Effector CD8-positive, alpha-beta T cell (primary cell): ENCODE measurements at regions not wholly inside any gene's neighbourhood (a gene's known extent, or its start where the extent isn't known, plus 50 kb on each side); places are given as distances from the start of the nearest gene placed in this dataset.

ENCODE experiments used
- DNase-seq: peaks from one replicate; lab custom pipeline; 2025; lab: John Stamatoyannopoulos, UW

DNA sequence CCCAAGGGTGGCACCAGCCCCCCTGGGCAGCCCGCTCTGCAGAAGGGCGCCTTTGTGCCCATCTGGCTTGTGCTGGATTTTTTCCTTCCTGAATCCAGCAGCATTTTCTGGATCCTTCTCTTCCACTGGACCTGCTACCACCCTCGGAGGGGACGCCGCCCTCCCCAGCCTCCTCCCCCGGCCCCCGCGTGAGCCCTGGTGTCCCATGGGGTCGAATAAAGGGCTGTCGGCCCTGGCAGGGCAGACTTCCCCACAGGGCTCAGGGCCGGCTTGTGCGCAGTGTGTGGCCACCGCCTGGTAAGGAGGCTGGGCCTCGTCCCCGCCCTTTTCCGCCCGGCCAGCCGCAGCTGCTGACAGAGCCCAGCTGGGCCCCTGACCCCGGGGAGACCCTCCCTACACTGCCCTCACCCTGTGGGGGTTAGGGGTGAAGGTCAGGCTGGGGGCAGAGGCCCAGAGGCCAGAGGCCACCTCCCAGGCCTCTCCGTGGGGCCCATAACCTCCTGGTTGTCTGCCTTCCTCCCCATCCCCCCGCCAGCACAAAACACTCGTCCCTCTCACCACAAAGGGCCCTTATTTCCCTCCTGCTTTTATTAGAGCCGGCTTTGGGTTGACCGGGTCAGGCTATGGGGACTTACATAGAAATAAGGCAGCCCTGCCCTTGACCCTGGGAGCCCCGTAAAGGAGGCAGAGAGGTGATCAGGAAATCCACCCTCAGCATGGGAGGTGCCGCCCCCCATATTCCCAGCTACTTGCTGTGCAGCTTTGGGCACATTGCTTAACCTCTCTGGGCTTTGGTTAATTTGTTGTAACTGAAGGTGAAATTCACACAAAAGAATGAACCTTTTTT, 179.3 kb upstream of the CIBAR2 start:
- DNase-seq = no peak

DNA sequence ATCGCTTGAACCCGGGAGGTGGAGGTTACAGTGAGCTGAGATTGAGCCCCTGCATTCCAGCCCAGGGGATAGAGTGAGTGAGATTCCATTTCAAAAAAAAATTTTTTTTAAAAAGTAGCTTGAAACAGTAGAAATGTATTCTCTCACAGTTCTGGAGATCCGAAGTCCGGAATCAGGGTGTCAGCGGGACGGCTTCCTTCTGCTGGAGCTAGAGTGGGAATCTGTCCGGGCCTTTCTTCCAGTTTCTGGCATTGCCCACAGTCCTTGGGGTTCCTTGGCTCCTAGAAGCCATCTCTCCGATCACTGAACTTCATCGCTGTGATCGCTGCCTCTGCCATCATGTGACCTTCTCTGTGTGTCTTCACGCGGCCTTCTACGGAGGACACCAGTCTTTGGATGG, 181.2 kb upstream of the CIBAR2 start:
- DNase-seq = no peak

DNA sequence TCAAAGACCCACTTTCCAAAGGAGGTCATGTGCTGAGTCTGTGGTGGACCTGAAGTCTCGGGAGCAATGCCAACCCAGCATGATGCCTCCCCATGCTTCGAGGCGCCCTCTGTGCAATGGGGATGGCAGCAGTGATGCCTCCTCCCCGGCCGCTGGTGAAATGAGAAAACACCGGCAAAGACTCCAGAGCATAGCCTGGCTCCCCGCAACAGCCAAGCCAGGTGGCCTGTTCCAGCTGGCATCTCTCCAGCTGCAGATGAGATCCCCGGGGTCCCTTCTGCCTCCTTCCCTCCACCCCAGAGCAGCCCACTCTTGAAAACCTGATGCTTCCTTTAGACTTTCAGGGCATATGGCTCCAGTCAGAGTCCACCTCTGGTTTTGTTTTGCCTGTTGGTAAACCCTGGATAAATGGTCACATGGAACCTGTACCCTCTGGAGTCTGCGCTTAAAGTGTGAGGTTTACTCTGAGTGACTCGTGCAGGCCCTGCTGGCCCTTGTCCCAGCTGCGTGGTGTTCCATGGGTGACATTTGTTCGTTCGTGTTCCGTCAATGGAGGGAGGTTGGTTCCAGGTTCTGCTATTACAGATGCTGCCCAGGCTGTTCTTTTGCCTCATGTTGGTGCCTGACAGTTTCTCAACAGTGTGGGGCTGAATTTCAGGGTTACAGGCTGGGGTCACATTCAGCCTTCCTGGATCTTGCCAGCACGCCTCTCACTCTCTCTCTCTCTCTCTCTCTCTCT, 181.8 kb upstream of the CIBAR2 start:
- no peak for DNase-seq

DNA sequence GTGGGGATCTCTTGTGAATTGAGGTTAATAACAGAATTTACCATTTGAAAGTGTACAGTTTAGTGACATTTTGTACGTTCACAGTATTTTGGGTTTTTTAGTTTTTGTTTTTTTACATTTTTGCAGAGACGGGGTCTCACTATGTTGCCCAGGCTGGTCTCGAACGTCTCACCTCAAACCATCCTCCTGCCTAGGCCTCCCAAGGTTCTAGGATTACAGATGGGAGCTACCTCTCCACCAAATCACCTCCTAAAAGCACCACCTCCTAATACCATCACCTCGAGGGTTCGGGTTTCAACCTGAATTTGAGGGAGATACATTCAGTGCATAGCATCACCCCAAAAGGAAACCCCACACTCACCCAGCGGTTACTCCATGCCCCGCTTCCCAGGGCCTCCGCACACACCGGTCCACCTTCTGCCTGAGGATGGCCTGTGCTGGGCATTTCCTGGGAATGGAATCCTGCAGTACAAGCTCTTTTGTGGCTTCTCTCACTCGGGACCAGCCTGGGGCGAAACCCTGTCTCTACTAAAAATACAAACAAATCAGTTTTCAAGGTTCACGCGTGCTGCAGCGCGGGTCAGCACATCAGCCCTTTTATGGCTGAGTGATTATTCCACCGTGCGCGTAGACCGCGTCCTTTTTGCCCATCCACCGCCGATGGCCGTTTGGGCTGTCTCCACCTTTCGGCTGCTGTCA, 182.7 kb upstream of the CIBAR2 start:
- DNase-seq = no peak

DNA sequence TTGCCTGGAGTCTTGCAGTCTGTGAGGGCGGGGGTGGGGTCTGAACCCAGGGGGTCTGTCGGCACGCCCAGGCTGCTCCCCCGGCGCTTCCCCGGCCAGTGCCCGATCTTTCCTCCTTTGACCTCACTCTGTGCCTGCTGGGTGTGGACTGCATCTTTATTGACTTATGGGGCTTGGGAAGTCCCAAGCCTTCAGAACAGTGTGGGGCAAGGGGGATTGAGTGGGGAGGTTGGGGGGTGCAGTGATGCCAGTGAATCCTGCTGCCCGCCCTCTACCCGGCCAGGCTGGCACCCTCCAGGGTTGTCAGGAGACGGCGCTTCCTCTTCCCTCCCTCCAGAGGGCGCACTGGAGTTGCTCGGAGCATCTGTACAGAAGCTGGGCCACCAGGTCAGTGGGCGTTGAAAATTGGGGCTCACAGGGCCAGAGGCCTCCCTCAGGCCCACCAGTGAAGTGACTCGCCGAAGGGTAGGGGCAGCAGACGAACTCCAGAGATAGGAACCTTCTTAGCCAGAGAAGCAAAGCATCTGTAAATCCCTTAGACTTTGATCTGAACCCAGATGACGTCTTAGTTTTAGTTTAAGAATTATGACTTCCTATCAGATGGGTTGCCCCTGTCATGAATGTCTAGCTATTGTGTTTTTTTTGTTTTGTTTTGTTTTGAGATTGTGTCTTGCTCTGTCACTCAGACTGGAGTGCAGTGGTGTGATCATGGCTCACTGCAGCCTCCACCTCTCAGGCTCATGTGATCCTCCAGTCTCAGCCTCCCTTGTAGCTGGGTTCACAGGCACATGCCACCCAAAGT, 184.8 kb upstream of the CIBAR2 start:
- peak; percentile 46 for DNase-seq

DNA sequence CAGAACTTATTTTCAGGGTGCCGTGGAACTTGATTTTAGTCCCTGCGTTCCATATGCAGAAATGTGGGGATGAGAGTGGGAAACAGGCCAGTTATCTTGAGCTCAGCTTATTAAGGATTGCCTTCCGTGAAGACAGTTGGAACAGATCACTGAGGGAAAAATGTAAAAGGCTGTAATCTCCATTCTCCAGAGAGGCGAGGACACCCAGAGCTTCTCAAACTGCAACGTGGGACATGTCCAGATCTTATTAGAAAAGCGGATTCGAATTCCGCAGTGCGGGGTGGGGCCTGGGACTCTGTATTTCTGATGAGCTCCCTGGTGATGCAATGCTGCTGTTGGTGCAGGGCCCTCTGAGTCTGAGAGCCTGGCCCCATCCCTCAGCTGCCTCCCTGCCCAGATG, 185.6 kb upstream of the CIBAR2 start:
- no peak for DNase-seq

DNA sequence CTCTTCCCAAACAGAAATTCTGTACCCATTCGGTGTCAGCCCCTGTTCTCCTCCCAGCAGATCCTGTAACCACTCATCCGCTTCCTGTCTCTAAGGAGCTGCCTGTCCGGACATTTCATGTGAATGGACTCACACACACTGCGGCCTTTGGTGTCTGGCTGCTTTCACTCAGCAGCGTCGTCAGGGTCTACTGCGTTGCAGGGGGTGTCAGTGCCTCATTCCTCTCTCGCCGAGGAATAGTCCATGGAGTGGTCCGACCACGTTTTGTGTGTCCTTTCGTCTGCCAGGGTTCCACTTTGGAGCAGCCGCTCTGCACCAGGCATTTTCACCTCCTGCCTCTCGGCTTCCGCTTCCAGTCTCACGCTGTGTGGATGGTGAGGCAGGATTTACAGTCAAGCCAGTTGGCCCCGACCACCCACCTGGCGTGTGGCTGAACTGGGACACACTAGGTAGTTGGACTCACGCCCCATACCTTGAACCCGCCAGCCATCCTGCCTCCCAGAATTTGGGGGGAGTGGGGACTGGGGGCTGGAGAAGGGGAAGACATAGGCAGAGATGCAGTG, 188.2 kb upstream of the CIBAR2 start:
- no peak for DNase-seq

DNA sequence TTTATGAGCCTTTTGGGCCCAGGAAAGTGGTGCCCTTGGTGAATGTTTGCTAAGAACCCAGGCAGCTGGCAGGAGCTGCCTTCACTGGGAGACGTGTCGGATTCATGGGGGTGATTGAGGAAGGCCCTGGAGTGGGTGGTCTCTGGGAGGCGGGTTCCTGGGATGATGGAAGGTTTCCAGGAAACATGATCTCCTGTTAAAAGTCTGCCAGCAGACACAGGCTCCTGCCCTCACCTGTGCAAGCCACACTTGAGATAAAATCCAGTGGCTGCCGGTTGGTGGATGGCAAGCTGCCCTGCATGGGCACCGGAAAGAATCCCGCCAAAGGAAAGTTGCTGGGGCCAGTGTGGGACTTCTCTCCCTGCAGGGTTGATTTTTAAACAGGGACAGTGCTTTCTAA, 189.0 kb upstream of the CIBAR2 start:
- no peak for DNase-seq

DNA sequence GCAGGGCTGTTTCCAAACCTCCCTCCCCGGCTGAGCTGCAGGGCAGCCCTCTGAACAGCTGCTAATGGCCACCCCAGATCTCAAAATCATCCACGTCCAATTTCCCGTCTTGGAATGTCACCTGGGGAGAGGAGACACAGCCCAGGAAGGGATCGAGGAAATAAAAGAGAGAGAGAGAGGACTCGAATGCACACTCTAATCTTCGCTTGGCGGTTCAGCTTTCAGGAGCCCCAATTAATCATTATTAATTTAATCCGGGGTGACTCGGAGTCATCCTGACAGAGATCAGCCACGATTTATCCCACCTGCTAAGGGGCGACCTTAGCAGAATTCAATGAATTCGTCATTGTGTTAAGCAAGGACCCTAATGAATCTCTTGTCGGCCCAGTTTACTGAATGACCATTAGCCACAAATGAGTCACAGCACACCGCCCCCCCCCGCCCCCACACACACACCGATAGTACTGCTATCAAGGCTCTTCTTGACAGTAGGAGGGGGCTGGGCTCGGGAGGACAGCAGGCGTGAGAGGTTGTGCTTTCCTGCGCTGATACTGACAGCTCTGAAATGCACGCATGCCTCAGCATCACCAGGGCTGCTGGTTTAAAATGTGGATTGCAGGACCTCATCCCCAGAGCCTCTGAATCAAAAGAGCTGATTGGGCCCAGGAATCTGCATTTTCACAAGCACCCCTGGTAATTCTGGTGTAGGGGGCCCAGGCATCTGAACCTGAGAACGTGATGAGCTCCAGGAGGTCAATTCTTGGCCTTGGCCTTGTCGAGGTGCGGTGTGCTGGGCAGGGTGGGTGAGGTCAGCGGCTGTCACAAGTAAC, 190.0 kb upstream of the CIBAR2 start:
- no peak for DNase-seq

DNA sequence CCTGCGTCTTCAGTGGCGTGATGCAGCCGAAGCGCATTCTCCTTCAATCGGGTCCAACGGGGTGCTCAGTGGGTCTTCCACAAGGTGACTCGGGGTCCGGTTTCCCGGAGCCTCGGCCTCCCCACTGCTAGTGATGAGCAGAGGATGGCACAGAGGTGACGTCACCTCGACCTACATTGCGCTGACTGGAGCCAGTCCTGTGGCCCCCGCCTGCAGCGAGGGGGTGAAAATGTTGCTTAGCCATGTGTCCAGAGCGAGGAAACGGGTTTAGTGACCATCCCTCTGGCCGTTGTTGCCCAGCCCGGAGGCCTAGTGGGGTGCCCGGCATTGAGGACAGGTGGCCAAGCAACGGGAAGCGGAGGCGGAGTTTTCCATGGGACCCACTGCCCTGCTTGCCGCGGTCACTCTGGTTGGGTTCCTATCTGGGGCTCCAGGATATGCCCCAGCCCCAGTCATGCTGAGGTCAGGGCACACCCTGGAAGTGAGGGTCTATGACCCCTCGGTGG, 190.6 kb upstream of the CIBAR2 start:
- no peak for DNase-seq

DNA sequence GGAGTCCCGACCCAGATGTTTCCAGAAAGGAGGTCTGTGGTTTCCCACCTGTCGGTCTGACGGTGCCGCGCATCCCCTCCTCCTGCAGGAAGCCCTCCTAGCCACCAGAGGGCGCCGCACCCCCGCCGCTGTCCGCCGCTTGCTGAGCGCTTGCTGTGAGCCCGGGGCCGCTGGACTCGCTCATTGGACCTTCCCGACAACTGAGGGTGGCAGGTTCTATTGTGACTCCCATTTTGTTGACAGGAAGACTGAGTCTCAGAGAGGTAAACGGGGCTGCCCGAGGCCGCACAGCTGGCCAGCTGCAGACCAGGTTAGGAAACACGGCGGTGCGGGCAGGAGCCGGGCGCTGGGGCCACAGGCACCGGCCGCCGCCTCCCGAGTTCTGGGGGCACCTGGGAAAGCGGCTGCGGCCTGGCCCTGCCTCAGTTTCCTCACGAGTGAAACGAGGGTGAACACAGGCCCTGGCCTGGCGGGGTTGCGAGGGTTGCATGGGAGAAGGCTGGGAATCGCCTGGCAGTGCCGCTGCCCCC, 191.1 kb upstream of the CIBAR2 start:
- DNase-seq = peak; percentile 61

DNA sequence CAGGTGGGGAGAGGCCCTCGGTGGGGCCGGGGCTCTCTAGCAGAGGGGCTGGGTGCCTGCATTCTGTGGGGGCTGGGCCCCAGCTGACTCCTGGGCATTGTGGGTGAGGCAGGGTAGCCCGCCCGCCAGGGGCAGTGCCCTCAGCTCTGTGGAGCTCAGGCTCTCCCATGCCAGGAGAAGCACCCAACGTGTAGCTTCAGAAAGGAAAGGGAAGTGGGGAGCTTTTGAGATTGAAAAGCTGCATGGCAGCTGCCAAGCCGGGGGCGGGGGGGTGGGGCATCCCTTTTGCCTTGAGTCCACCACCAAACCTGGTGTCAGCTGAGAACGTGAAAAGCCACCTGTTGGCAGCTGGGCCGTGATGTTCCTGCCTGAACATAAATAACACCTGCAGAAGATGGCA, 192.1 kb upstream of the CIBAR2 start:
- no peak for DNase-seq

DNA sequence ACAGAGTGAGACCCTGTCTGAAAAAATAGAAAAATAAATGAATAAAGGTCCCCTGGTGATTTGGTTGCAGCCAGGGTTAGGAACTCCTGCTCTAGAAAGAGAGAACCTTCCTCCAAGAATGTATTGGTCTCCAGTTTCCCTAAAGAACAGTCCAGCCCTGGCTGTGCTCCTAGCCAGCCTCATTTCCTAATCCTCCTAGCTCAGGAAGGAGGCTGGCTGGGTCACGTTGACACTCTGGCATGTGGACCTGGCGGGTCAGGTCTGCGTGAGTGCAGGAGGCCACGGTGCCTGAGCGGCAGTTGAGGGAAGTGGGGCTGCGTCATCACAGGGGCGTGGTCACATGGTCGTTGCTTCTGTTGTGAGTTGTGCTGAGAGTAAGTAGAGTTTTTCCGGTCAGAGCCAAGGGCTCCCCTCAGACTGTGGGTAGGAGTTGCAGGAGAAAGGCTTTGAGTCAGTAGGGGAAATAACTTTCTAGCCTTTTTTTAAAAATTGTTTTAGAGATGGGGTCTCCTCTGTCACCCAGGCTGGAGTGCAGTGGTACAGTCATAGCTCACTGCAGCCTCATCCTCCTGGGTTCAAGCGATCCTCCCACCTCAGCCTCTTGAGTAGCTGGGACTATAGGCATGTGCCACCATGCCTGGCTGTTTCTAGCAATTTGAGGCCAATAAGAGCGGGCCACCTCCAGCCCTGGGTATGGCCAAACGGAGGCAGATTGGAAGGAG, 194.0 kb upstream of the CIBAR2 start:
- DNase-seq = peak; percentile 64

DNA sequence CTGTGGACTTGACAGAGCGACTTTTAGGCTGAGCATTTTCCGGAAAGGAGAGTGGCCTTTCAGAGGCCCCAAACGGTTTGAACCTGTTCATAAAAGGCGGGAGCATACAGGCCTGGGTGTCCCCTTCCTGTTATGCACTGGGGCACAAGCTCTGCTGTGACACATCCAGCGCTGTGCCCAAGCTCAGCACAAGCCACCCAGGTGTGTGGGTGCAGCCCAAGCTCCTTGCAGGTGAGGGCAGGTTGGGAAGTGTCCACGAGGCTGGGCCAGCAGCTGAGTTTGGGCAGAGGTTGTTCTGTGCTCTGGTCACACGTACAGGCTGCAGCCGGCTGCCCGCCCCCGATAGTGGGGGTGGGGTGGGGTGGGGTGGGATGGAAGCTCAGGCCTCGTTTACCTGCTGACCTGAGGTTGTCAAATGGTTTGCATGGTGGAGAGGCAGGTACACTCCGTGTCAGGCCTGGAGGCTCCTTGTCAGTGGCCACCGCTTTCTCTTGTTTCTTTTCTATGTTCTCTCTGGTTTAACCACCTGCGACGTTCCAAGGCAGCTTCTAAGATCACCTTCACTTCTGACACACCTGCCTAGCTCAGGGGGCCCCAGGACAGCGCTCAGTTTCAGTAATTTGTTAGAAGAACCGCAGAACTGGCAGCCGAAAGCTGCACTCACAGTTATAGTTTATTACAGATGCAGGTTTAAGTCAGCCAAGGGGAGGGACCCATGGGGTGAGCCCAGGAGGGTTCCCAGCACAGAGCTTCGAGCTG, 194.7 kb upstream of the CIBAR2 start:
- no peak for DNase-seq

DNA sequence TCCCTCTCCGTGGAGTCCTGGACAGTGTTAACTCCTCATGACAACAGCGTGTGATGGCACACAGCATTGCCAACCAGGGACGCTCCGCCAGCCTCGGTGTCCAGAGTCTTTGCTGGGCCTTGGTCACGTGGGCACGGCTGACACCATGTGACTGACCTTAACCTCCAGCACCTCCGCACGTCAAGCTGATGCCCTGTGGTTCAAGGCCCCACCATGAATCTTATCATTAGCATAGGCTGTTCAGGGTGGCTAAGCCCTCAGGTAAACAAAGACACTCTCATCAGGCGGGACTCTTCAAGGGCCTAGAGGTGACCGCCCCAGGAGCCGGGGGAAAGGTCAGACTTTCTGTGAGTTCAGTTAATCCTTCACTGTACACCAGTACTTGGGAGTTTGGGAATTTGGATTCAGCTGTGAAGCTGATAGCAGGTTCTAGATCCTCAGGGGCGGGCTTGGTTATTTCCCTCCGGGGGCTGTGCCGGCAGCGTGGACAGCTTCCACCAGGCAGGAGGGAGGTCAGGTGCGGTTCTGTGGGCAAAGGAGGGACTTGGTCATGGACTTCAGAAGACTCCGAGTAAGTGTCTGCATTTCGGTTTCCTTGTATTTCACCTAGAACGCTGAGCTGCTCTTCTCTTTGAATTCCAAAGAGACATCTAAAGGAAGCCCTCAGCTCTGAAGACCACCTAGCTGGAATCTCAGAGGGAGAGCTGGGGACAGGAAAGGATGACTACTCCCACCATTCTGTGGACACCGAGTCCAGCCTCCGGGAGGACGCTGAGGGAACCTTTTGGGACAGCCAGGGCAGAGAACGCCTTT, 195.5 kb upstream of the CIBAR2 start:
- no peak for DNase-seq

DNA sequence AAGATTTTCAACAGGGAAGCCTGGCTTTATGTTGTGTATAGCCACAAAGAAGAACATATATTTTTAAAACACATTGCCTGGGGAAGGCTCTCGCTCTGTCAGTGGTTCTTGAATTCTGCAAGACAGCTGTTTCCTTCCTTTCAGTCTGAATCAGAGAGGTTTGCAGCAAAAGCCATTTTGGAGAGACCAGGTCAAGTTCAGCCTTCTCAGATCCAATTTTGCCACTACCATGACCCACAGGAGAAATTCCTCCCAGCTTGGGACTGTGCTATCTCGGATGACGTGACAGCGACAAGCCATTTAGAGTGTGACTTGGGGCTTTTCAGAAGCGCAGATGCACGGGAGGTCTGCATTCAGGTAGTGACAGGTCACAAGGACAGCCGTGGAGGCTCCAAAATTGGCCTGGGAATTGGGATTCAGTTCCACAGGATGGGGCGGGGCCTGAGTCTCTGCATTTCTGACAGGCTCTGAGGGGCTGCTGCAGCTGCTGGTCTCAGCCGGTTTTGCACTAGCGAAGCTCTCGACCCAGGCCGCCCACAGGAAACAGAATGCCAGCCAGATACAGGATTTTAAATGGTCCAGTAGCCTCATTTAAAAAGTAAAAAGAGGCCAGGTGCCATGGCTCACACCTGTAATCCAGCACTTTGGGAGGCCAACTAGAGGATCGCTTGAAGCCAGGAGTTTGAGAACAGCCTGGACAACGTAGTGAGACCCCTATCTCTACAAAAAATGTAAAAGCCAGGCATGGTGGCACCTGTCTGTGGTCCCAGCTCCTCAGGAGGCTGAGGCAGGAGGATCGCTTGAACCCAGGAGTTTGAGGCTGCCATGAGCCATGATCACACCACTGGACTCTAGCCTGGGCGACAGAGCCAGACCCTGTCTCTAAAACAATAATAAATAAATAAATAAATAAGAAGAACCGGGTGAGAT, 196.6 kb upstream of the CIBAR2 start:
- DNase-seq = no peak
